ENCODE measurements at regions not wholly inside any gene's neighbourhood (a gene's known extent, or its start where the extent isn't known, plus 50 kb on each side); places are given as distances from the start of the nearest gene placed in this dataset.
A peak's percentile ranks its signal among the peaks of the same experiment; 100 is the strongest.

- DNase-seq (ENCODE audit: low spot score), result no peak
These were observed 119.0 kb downstream of the SUCNR1 start for GRCh38 chr3:151992326-151993041.

- no peak for DNase-seq (ENCODE audit: low spot score)
These were observed 121.6 kb downstream of the SUCNR1 start for GRCh38 chr3:151995091-151995490.

GRCh38 chr3:151998744-151999143 is 125.3 kb downstream of the SUCNR1 start:
- DNase-seq (ENCODE audit: low spot score), result no peak

GRCh38 chr3:151999936-152000335 is 126.5 kb downstream of the SUCNR1 start:
- no peak for DNase-seq (ENCODE audit: low spot score)

GRCh38 chr3:152011812-152012735 is 138.6 kb downstream of the SUCNR1 start:
- DNase-seq (ENCODE audit: low spot score), result no peak

GRCh38 chr3:152019508-152019907 is 146.1 kb downstream of the SUCNR1 start:
- no peak for DNase-seq (ENCODE audit: low spot score)

GRCh38 chr3:152021951-152022461 is 148.6 kb downstream of the SUCNR1 start:
- DNase-seq (ENCODE audit: low spot score), result peak; percentile 2

- DNase-seq (ENCODE audit: low spot score), result peak; percentile 20
These were observed 152.7 kb downstream of the SUCNR1 start for GRCh38 chr3:152026033-152026556.

GRCh38 chr3:152030320-152030719 is 156.9 kb downstream of the SUCNR1 start:
- no peak for DNase-seq (ENCODE audit: low spot score)

GRCh38 chr3:152031321-152031720 is 157.9 kb downstream of the SUCNR1 start:
- no peak for DNase-seq (ENCODE audit: low spot score)

- no peak for DNase-seq (ENCODE audit: low spot score)
These were observed 163.9 kb downstream of the SUCNR1 start for GRCh38 chr3:152037297-152037696.

- no peak for DNase-seq (ENCODE audit: low spot score)
These were observed 164.5 kb downstream of the SUCNR1 start for GRCh38 chr3:152037953-152038352.

GRCh38 chr3:152038490-152038889 is 165.0 kb downstream of the SUCNR1 start:
- no peak for DNase-seq (ENCODE audit: low spot score)

GRCh38 chr3:152039887-152040286 is 166.4 kb downstream of the SUCNR1 start:
- no peak for DNase-seq (ENCODE audit: low spot score)

- no peak for DNase-seq (ENCODE audit: low spot score)
These were observed 166.9 kb downstream of the SUCNR1 start for GRCh38 chr3:152040319-152040718.

- no peak for DNase-seq (ENCODE audit: low spot score)
These were observed 170.2 kb downstream of the SUCNR1 start for GRCh38 chr3:152043620-152044019.

- no peak for DNase-seq (ENCODE audit: low spot score)
These were observed 172.8 kb downstream of the SUCNR1 start for GRCh38 chr3:152046280-152046679.

GRCh38 chr3:152047465-152047864 is 174.0 kb downstream of the SUCNR1 start:
- DNase-seq (ENCODE audit: low spot score), result no peak

- DNase-seq (ENCODE audit: low spot score), result no peak
These were observed 175.4 kb downstream of the SUCNR1 start for GRCh38 chr3:152048831-152049230.

- DNase-seq (ENCODE audit: low spot score), result no peak
These were observed 177.5 kb downstream of the SUCNR1 start for GRCh38 chr3:152050903-152051302.

GRCh38 chr3:152051501-152052404 is 178.3 kb downstream of the SUCNR1 start:
- DNase-seq (ENCODE audit: low spot score), result peak; percentile 18

GRCh38 chr3:152053866-152054265 is 180.4 kb downstream of the SUCNR1 start:
- no peak for DNase-seq (ENCODE audit: low spot score)
